ENCODE measurements at regions not wholly inside any gene's neighbourhood (a gene's known extent, or its start where the extent isn't known, plus 50 kb on each side); places are given as distances from the start of the nearest gene placed in this dataset.
"Not testable (repeated sequence)": the region's sequence is repeated elsewhere in the genome, so short reads cannot be mapped to it uniquely, and the experiment has no call there.

- Histone ChIP-seq H3K4me3 (ENCODE audit: low read length) (no peak overlapping the region), H3K9ac (ENCODE audit: low read length) (no peak overlapping the region)
Observed at GRCh38 chr5:91305640-91306039, 77.5 kb downstream of the ARRDC3 start.

GRCh38 chr5:91304015-91304414 lies 79.1 kb downstream of the ARRDC3 start:
- not testable (repeated sequence) for H3K4me2 ChIP-seq (ENCODE audit: low read depth, low read length, poor library complexity, severe bottlenecking); H3K27ac ChIP-seq (ENCODE audit: low read length); H3K36me3 ChIP-seq (ENCODE audit: insufficient read depth, low read length); H3K9me2 ChIP-seq (replicated peaks; ENCODE audit: insufficient read depth, low read length); H4K20me1 ChIP-seq (ENCODE audit: insufficient read depth, low read depth, low read length); DNase-seq; H3K4me3 ChIP-seq (ENCODE audit: low read length); H3K27me3 ChIP-seq (ENCODE audit: low read length); H3K4me1 ChIP-seq (ENCODE audit: low read length); H3K9ac ChIP-seq (ENCODE audit: low read length); H2AFZ ChIP-seq (ENCODE audit: low read length); H3K9me3 ChIP-seq (ENCODE audit: low read length); H3K79me2 ChIP-seq (ENCODE audit: low read length)

More at GRCh38 chr5:91305640-91306039, 77.5 kb downstream of the ARRDC3 start:
- H2AFZ ChIP-seq (ENCODE audit: low read length): no peak overlapping the region
- H3K9me2 ChIP-seq (replicated peaks; ENCODE audit: insufficient read depth, low read length): no peaks in the 10 kb centered on the region
- no peaks in the 10 kb centered on the region for H4K20me1 ChIP-seq (ENCODE audit: insufficient read depth, low read depth, low read length)
- H3K36me3 ChIP-seq (ENCODE audit: insufficient read depth, low read length): no peaks in the 10 kb centered on the region
- no peak overlapping the region for H3K4me2 ChIP-seq (ENCODE audit: low read depth, low read length, poor library complexity, severe bottlenecking)
- no peak overlapping the region for H3K27ac ChIP-seq (ENCODE audit: low read length)
- H3K27me3 ChIP-seq (ENCODE audit: low read length): no peaks in the 10 kb centered on the region
- H3K4me1 ChIP-seq (ENCODE audit: low read length): no peaks in the 10 kb centered on the region
- H3K9me3 ChIP-seq (ENCODE audit: low read length): no peaks in the 10 kb centered on the region
- no peaks in the 10 kb centered on the region for H3K79me2 ChIP-seq (ENCODE audit: low read length)
- DNase-seq: no peak

DNA sequence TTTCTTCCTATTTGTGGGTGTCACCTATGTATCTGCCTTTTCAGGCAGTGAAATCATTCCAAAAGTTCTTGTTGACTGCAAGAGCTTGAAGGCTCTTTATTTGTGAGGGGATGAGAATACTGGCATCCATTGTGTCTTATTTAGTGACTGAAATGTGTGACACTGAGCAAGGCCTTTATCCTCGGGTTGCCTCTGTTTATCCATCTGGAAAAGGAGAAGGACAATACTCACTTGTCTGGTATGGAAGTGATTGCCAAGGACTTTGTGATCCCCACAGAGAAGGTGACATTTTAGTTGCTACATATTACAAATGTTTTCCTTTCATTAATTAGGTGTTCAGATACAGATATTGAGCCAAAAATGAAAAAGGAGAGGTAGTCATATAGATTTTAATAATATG lies 80.2 kb downstream of the ARRDC3 start:
- Histone ChIP-seq H4K20me1 (ENCODE audit: insufficient read depth, low read depth, low read length) (no peaks in the 10 kb centered on the region), H3K27me3 (ENCODE audit: low read length) (no peaks in the 10 kb centered on the region), H3K9ac (ENCODE audit: low read length) (no peak overlapping the region), H3K4me1 (ENCODE audit: low read length) (no peaks in the 10 kb centered on the region), H3K9me2 (replicated peaks; ENCODE audit: insufficient read depth, low read length) (no peaks in the 10 kb centered on the region), H2AFZ (ENCODE audit: low read length) (no peak overlapping the region), H3K27ac (ENCODE audit: low read length) (no peak overlapping the region), H3K9me3 (ENCODE audit: low read length) (no peaks in the 10 kb centered on the region), H3K4me2 (ENCODE audit: low read depth, low read length, poor library complexity, severe bottlenecking) (no peak overlapping the region), H3K36me3 (ENCODE audit: insufficient read depth, low read length) (no peaks in the 10 kb centered on the region), H3K79me2 (ENCODE audit: low read length) (no peaks in the 10 kb centered on the region), H3K4me3 (ENCODE audit: low read length) (no peak overlapping the region)
- no peak for DNase-seq

DNA sequence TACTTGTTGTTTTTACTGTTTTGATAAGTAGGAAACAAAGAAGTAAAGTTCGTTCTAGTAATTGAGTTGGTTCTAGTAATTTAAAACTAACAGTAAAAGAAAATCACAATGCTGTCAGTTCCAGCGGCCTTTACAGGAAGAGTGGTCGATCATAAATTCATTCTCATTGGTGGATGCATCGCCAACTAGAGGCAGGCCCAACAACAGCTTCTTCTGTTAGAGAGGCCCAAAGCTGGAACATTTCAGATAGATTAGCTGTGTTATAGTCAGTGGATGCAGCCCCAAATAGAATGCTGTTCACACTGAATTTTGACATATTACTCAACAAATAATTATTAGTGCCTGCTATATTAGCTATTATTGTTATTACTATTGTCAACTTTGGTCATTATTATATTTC lies 80.8 kb downstream of the ARRDC3 start:
- no peak overlapping the region for H3K9ac ChIP-seq (ENCODE audit: low read length)
- no peak overlapping the region for H3K4me2 ChIP-seq (ENCODE audit: low read depth, low read length, poor library complexity, severe bottlenecking)
- H3K27ac ChIP-seq (ENCODE audit: low read length): no peak overlapping the region
- no peak for DNase-seq
- H3K9me2 ChIP-seq (replicated peaks; ENCODE audit: insufficient read depth, low read length): no peaks in the 10 kb centered on the region
- no peaks in the 10 kb centered on the region for H3K27me3 ChIP-seq (ENCODE audit: low read length)
- no peaks in the 10 kb centered on the region for H3K36me3 ChIP-seq (ENCODE audit: insufficient read depth, low read length)
- H3K4me1 ChIP-seq (ENCODE audit: low read length): no peaks in the 10 kb centered on the region
- H4K20me1 ChIP-seq (ENCODE audit: insufficient read depth, low read depth, low read length): no peaks in the 10 kb centered on the region
- H2AFZ ChIP-seq (ENCODE audit: low read length): no peak overlapping the region
- H3K79me2 ChIP-seq (ENCODE audit: low read length): no peaks in the 10 kb centered on the region
- no peak overlapping the region for H3K4me3 ChIP-seq (ENCODE audit: low read length)
- no peaks in the 10 kb centered on the region for H3K9me3 ChIP-seq (ENCODE audit: low read length)

DNA sequence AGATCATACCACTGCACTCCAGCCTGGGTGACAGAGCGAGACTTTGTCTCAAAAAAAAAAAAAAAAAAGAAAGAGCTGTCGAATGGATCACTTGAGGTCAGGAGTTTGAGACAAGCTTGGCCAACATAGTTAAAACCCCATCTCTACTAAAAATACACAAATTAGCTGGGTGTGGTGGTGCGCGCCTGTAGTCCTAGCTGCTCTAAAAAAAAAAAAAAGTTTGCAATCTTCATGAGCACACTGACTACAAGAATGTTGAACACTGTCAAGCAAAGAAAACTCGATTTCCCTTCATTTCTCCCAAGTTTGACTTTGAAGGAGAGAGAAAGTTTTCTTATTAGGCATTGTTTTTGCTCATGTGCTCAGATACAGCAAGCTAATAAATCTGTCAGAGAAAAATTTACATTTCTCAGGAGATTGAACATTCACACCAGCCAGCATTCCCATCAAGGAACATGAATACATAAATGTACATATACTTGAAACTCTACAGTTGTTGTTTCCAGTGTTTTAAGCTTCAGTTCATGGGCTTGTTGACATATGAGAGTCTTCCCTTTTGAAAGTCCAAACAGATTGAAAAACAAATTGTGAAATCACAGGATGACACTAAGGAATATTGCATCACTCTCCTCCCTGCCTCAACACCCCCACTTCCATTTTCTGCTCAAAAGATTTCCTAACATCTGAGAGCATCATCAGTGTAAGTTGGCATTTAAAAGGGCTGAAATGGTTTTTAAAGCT lies 81.8 kb downstream of the ARRDC3 start:
- DNase-seq: no peak
- H3K36me3 ChIP-seq (ENCODE audit: insufficient read depth, low read length): no peaks in the 10 kb centered on the region
- H3K4me3 ChIP-seq (ENCODE audit: low read length): no peak overlapping the region
- H3K27ac ChIP-seq (ENCODE audit: low read length): no peak overlapping the region
- H3K79me2 ChIP-seq (ENCODE audit: low read length): no peaks in the 10 kb centered on the region
- H3K9me2 ChIP-seq (replicated peaks; ENCODE audit: insufficient read depth, low read length): no peaks in the 10 kb centered on the region
- no peaks in the 10 kb centered on the region for H3K27me3 ChIP-seq (ENCODE audit: low read length)
- H4K20me1 ChIP-seq (ENCODE audit: insufficient read depth, low read depth, low read length): no peaks in the 10 kb centered on the region
- H3K9ac ChIP-seq (ENCODE audit: low read length): no peak overlapping the region
- H2AFZ ChIP-seq (ENCODE audit: low read length): no peak overlapping the region
- no peaks in the 10 kb centered on the region for H3K4me1 ChIP-seq (ENCODE audit: low read length)
- H3K4me2 ChIP-seq (ENCODE audit: low read depth, low read length, poor library complexity, severe bottlenecking): no peak overlapping the region
- no peaks in the 10 kb centered on the region for H3K9me3 ChIP-seq (ENCODE audit: low read length)

DNA sequence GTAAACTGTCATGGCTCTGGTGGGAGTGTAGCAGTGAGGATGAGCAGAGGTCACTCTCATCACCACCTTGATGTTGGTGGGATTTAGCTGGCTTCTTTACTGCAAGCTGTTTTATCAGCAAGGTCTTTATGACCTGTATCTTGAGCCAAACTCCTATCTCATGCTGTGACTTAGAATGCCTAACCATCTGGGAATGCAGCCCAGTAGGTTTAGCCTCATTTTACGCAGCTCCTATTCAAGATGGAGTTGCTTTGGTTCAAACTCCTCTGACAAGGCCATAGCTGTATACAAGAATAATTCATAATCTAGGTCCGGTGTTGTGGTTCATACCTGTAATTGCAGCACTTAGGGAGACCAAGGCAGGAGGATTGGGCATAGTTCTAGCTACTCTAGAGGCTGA lies 85.1 kb downstream of the ARRDC3 start:
- no peaks in the 10 kb centered on the region for H3K4me1 ChIP-seq (ENCODE audit: low read length)
- H3K36me3 ChIP-seq (ENCODE audit: insufficient read depth, low read length): no peaks in the 10 kb centered on the region
- DNase-seq: no peak
- no peak overlapping the region for H2AFZ ChIP-seq (ENCODE audit: low read length)
- no peaks in the 10 kb centered on the region for H3K9me2 ChIP-seq (replicated peaks; ENCODE audit: insufficient read depth, low read length)
- no peak overlapping the region for H3K9ac ChIP-seq (ENCODE audit: low read length)
- H3K4me2 ChIP-seq (ENCODE audit: low read depth, low read length, poor library complexity, severe bottlenecking): no peak overlapping the region
- no peaks in the 10 kb centered on the region for H3K27me3 ChIP-seq (ENCODE audit: low read length)
- no peak overlapping the region for H3K27ac ChIP-seq (ENCODE audit: low read length)
- no peaks in the 10 kb centered on the region for H3K79me2 ChIP-seq (ENCODE audit: low read length)
- H3K9me3 ChIP-seq (ENCODE audit: low read length): no peaks in the 10 kb centered on the region
- H3K4me3 ChIP-seq (ENCODE audit: low read length): no peak overlapping the region
- H4K20me1 ChIP-seq (ENCODE audit: insufficient read depth, low read depth, low read length): no peaks in the 10 kb centered on the region

DNA sequence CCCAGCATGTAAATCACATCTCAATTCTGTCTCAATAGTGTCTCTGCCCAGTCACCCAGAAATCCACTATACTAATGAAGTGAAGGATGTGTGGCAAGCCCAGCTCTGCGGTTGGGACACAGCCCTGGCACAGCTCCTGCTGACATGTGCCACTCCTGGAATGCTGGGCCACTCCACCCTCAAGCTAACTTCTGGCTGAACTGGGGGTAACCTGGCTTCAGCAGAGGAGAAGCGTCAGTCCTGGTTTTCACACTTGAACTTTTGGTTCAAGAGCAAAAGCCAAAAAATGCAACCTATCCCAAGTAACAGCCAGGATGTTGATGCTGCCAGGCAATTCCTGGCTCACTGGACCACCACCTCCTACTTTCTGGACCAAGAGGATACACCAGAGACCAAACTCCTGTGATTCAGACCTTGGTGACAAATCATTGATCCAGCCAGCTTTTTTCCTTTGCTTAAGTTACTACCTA lies 86.4 kb downstream of the ARRDC3 start:
- Histone ChIP-seq H4K20me1 (ENCODE audit: insufficient read depth, low read depth, low read length) (no peaks in the 10 kb centered on the region), H3K36me3 (ENCODE audit: insufficient read depth, low read length) (no peaks in the 10 kb centered on the region), H2AFZ (ENCODE audit: low read length) (no peak overlapping the region), H3K9me2 (replicated peaks; ENCODE audit: insufficient read depth, low read length) (no peaks in the 10 kb centered on the region), H3K9me3 (ENCODE audit: low read length) (no peaks in the 10 kb centered on the region), H3K4me1 (ENCODE audit: low read length) (no peaks in the 10 kb centered on the region), H3K27ac (ENCODE audit: low read length) (no peak overlapping the region), H3K9ac (ENCODE audit: low read length) (no peak overlapping the region), H3K27me3 (ENCODE audit: low read length) (no peaks in the 10 kb centered on the region), H3K4me3 (ENCODE audit: low read length) (no peak overlapping the region), H3K4me2 (ENCODE audit: low read depth, low read length, poor library complexity, severe bottlenecking) (no peak overlapping the region), H3K79me2 (ENCODE audit: low read length) (no peaks in the 10 kb centered on the region)
- DNase-seq: no peak

DNA sequence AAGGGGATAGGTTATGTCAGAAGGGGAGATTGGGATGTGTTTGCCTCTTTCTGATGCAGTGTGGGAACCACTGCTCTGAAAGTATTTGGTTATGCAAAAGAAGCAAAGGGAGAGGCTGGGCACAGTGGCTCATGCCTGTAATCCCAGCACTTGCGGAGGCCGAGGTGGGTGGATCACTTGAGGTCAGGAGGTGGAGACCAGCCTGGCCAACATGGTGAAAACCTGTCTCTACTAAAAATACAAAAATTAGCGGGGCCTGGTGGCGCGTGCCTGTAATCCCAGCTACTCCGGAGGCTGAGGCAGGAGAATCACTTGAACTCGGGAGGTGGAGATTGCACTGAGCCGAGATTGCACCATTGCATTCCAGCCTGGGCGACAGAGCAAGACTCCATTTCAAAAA lies 87.0 kb downstream of the ARRDC3 start:
- H3K27me3 ChIP-seq (ENCODE audit: low read length); H3K27ac ChIP-seq (ENCODE audit: low read length); H3K36me3 ChIP-seq (ENCODE audit: insufficient read depth, low read length); H3K4me3 ChIP-seq (ENCODE audit: low read length); H3K4me2 ChIP-seq (ENCODE audit: low read depth, low read length, poor library complexity, severe bottlenecking); H3K9me2 ChIP-seq (replicated peaks; ENCODE audit: insufficient read depth, low read length); H3K4me1 ChIP-seq (ENCODE audit: low read length); H4K20me1 ChIP-seq (ENCODE audit: insufficient read depth, low read depth, low read length); H3K9ac ChIP-seq (ENCODE audit: low read length); H2AFZ ChIP-seq (ENCODE audit: low read length); DNase-seq; H3K79me2 ChIP-seq (ENCODE audit: low read length); H3K9me3 ChIP-seq (ENCODE audit: low read length): not testable (repeated sequence)

All from Karpas-422 (cell line).